Stomach (tissue), 8 donors: ENCODE measurements at regions not wholly inside any gene's neighbourhood (a gene's known extent, or its start where the extent isn't known, plus 50 kb on each side); places are given as distances from the start of the nearest gene placed in this dataset.

Experiments
- DNase-seq, 2 donors: peaks; one replicate each; pipeline versions ENCODE4 v3.0.0 to v3.0.0-alpha.2; 2013 to 2019
- H3K27ac ChIP-seq, 5 donors: fragments of 200-600 bp in 4 of 5; sonication (generic) in 4 of 5; one replicate each; pipeline ENCODE4 v1.5.1; 2013 to 2019; ENCODE audit warnings: mild to moderate bottlenecking in 1 of 5, moderate library complexity in 1 of 5
- H3K27me3 ChIP-seq, 3 donors: fragments of 200-600 bp; sonication (generic); one replicate each; pipeline ENCODE4 v1.5.1; 2017 to 2019; ENCODE audit warnings: mixed run types in 1 of 3
- H3K36me3 ChIP-seq, 4 donors: fragments of 200-600 bp; sonication (generic); 1 replicate in 3 of 4; 2 replicates in 1 of 4; pipeline ENCODE4 v1.5.1; 2016 to 2019
- H3K4me1 ChIP-seq, 4 donors: fragments of 200-600 bp; sonication (generic); one replicate each; pipeline ENCODE4 v1.5.1; 2016 to 2019
- H3K4me3 ChIP-seq, 4 donors: fragments of 200-600 bp; sonication (generic) in 3 of 4; one replicate each; pipeline ENCODE4 v1.5.1; 2016 to 2019; ENCODE audit warnings: mild to moderate bottlenecking in 1 of 4
- H3K9me3 ChIP-seq, 4 donors: fragments of 200-600 bp; sonication (generic); one replicate each; pipeline ENCODE4 v1.5.1; 2016 to 2019
- CTCF ChIP-seq, 7 experiments: fragments of 450-650 bp in 4 of 7; fragments of 200-600 bp in 3 of 7; sonication (generic) in 3 of 7; IDR thresholded peaks; one replicate each; pipeline ENCODE4 v1.5.1; 2016 to 2019; ENCODE audit warnings: antibody characterized with exemption in 7 of 7, control low read depth in 2 of 7, mild to moderate bottlenecking in 1 of 7
- EP300 ChIP-seq: sonication (generic); formaldehyde crosslinking; IDR thresholded peaks from one replicate; pipeline ENCODE4 v1.6.1; 2017; ENCODE audit warnings: antibody characterized with exemption
- POLR2A ChIP-seq, 4 donors: fragments of 450-650 bp; IDR thresholded peaks; one replicate each; pipeline ENCODE4 v1.6.1; 2016; ENCODE audit warnings: antibody characterized with exemption in 4 of 4, control low read depth in 2 of 4, mild to moderate bottlenecking in 1 of 4, moderate library complexity in 1 of 4
- POLR2AphosphoS5 ChIP-seq, 3 donors: sonication (generic); formaldehyde crosslinking; IDR thresholded peaks; one replicate each; pipeline ENCODE4 v1.6.1; 2016; ENCODE audit warnings: antibody characterized with exemption in 3 of 3
- WGBS, 5 donors: extraction: QIAGEN DNeasy Blood & Tissue Kit in 3 of 5; methylation state at CpG; one replicate each; pipeline versions ENCODE4 v1.1.5 to v1.1.7; 2013 to 2018; 5-methylcytosine and 5-hydroxymethylcytosine counted together
- intact Hi-C: fragments of 100-400 bp; cut with DNase I; formaldehyde crosslinking; loops from one replicate; pipeline ENCODE4 v1.15.1; 2023; ENCODE audit warnings: low total_unique reads
- donor health status: healthy with polysubstance abuse.
- donor health status: Bipolar disorder and iron deficiency.
- donor health status: healthy.

GRCh38 chr9:26112724-26113123 lies 434.5 kb upstream of the TUSC1 start:
- Histone ChIP-seq H3K27ac (no peak overlapping the region), H3K4me3 (no peak overlapping the region), H3K9me3 (peaks cover 0 to 11% (median 2%) of the 10 kb centered on the region in 4 donors), H3K36me3 (no peaks in the 10 kb centered on the region), H3K27me3 (no peaks in the 10 kb centered on the region), H3K4me1 (no peaks in the 10 kb centered on the region)
- intact Hi-C loops = no loop called here
- TF ChIP-seq POLR2AphosphoS5 (IDR thresholded peaks at IDR 0.05) (no peak), EP300 (no peak), CTCF (IDR thresholded peaks at IDR 0.05) (no peak), POLR2A (IDR thresholded peaks at IDR 0.05) (no peak)
- 80 to 86% (median 82%) methylated on average over 2 of the region's 2 CpGs for WGBS, 5 donors
- DNase-seq = no peak

- 20 to 32% (median 24%) methylated on average over 1 of the region's 1 CpG for WGBS, 5 donors
Measured at GRCh38 chr9:26086396-26086795, 408.2 kb upstream of the TUSC1 start.

GRCh38 chr9:26081847-26082246 lies 403.6 kb upstream of the TUSC1 start:
- H3K27ac ChIP-seq = no peak overlapping the region
- TF ChIP-seq POLR2AphosphoS5 (IDR thresholded peaks at IDR 0.05) = no peak
- TF ChIP-seq POLR2A (IDR thresholded peaks at IDR 0.05) = no peak
- no peak for TF ChIP-seq CTCF (IDR thresholded peaks at IDR 0.05)
- no peak for TF ChIP-seq EP300
- H3K4me1 ChIP-seq = no peaks in the 10 kb centered on the region
- H3K4me3 ChIP-seq = no peak overlapping the region
- DNase-seq = no peak
- no peaks in the 10 kb centered on the region for H3K36me3 ChIP-seq
- peaks cover 0 to 22% (median 14%) of the 10 kb centered on the region in 4 donors for H3K9me3 ChIP-seq
- 56 to 73% (median 64%) methylated on average over 5 of the region's 5 CpGs for WGBS, 5 donors
- H3K27me3 ChIP-seq = no peaks in the 10 kb centered on the region
- intact Hi-C loops = no loop called here

More at GRCh38 chr9:26086396-26086795, 408.2 kb upstream of the TUSC1 start:
- H3K27ac ChIP-seq = no peak overlapping the region
- H3K9me3 ChIP-seq = peaks cover 0 to 8% (median 0%) of the 10 kb centered on the region in 4 donors
- H3K36me3 ChIP-seq = no peaks in the 10 kb centered on the region
- DNase-seq = no peak
- TF ChIP-seq POLR2AphosphoS5 (IDR thresholded peaks at IDR 0.05) = no peak
- no peak for TF ChIP-seq EP300
- no peak for TF ChIP-seq CTCF (IDR thresholded peaks at IDR 0.05)
- TF ChIP-seq POLR2A (IDR thresholded peaks at IDR 0.05) = no peak
- no peaks in the 10 kb centered on the region for H3K27me3 ChIP-seq
- no peak overlapping the region for H3K4me3 ChIP-seq
- intact Hi-C loops = no loop called here
- no peaks in the 10 kb centered on the region for H3K4me1 ChIP-seq

GRCh38 chr9:26078706-26079105 lies 400.5 kb upstream of the TUSC1 start:
- Histone ChIP-seq H3K27ac (no peak overlapping the region), H3K27me3 (no peaks in the 10 kb centered on the region), H3K4me3 (no peak overlapping the region), H3K9me3 (peaks cover 0 to 42% (median 22%) of the 10 kb centered on the region in 4 donors), H3K36me3 (no peaks in the 10 kb centered on the region), H3K4me1 (no peaks in the 10 kb centered on the region)
- 52 to 60% (median 56%) methylated on average over 4 of the region's 4 CpGs for WGBS, 5 donors
- no peak for TF ChIP-seq POLR2AphosphoS5 (IDR thresholded peaks at IDR 0.05)
- TF ChIP-seq CTCF (IDR thresholded peaks at IDR 0.05) = no peak
- TF ChIP-seq POLR2A (IDR thresholded peaks at IDR 0.05) = no peak
- TF ChIP-seq EP300 = no peak
- intact Hi-C loops = no loop called here
- no peak for DNase-seq
